NCI-H2107 (cell line): ENCODE measurements at regions not wholly inside any gene's neighbourhood (a gene's known extent, or its start where the extent isn't known, plus 50 kb on each side); places are given as distances from the start of the nearest gene placed in this dataset.
"Not testable (repeated sequence)": the region's sequence is repeated elsewhere in the genome, so short reads cannot be mapped to it uniquely, and the experiment has no call there.

Experiments
- DNase-seq: peaks from one replicate; lab custom pipeline; 2025; lab: John Stamatoyannopoulos, UW

GRCh38 chr9:103237571-103238109 is 242.5 kb downstream of the CYLC2 start:
- DNase-seq = not testable (repeated sequence)

DNA sequence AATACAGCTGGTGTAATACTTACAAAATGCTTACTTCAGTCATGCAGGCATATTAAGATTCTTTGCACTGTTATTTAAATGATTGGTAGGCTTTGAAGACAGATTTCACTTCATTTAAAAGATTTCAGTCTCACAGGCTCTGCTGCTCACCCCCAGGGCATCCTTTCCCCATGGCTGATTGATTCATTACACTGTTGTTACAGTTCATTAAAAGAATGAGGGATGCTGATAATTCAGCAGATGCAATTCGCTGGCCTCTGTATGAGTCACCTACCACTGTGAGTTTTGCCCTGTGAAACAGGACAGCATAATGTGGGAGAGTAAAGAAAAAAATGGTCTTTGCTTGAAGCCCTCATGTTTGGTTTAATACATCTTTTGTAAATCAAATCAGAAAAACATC is 246.9 kb downstream of the CYLC2 start:
- DNase-seq = no peak

DNA sequence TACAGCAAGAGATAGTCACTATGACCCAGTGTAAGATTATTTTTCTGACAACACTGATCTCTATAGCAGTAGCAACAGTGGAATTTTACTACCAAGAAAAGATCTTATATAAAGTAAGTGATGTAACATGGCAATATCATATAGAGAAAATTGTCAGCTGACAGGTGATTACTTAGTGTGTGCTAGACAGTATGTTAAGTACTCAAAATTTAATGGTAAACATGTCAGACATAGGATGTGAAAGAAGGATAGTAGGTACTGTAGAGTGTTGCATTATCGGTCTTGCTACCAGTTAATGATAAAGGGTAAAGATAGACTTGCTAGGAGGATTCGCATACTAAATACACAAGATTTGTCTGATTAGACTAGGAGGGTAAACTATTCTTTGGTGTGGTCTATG is 247.4 kb downstream of the CYLC2 start:
- DNase-seq = no peak

DNA sequence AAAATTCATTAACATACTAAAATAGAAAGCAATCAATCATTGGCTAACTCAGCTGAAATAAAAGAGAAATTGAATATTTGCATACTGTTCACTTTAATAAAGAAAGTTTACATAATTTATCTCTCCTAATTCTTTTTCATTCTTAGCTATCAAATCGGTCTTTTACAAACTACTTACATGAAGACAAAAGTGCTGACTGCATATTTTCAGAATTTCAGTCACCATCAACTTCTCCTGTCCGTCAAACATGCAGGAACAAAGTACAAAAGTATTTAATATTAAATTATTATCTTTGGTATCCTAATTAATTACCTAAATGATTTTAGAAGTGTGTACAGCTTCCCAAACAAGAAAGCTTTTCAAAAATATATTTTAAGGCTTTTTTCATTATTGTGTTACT is 248.4 kb downstream of the CYLC2 start:
- DNase-seq = no peak

GRCh38 chr9:103245369-103245768 is 250.2 kb downstream of the CYLC2 start:
- DNase-seq = peak; percentile 56

DNA sequence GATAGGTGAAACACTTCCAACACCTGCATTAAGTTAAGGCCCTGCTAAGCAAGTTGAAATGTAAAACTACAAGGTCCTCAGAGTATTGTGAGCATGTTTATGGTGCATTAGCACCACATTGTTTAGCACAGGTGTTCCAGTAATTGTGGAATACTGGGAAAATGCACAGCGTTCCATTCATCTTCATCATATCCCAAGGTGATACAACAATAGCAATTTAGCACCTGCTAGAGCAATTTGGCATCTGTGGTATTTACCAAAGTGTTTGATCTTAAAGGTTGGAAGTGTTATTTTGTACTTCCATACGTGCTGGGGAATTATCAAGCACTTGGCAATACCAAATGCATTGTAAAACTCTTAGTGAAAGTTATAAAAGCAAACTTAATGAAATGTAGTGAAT is 266.8 kb downstream of the CYLC2 start:
- DNase-seq = peak; percentile 25

- no peak for DNase-seq
Measured at GRCh38 chr9:103266064-103266463, 270.9 kb downstream of the CYLC2 start.

DNA sequence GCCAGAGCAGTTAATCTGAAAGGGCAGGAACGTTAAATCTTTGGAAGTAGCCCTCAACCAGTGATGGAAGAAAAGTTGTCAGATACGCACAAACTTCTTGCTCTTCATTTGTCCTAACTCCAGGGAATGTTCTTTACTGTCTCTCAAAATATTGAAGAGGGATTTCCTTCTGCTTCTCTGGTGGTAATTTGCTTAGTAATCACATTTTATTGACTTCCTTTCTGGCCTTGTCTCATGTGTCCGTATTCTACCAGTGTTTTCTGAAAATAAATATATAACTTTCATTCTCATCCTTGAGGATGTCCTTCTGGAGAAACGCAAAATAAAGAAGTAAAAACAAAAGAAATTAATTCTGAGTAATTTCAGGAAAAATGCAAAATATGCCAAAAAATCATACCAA is 282.1 kb downstream of the CYLC2 start:
- no peak for DNase-seq

DNA sequence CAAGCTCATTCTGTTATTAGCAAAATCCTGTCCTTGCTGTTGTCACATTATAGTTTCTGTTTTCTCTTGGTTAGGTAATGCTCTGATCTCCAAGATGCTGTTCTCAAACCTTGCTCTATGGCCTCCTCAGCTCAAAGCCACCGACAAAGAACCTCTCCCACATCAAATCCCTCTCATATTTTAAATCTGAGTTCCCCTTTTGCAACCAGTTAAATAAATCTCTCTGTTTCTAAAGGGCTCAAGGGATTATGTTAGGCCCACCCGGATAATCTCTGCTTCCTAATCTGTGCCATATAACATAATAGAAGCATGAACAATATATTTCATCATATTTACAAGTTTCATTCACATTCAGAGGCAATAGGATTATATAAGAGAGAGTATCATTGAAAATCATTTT is 286.0 kb downstream of the CYLC2 start:
- no peak for DNase-seq

GRCh38 chr9:103287361-103287760 is 292.2 kb downstream of the CYLC2 start:
- DNase-seq = no peak

DNA sequence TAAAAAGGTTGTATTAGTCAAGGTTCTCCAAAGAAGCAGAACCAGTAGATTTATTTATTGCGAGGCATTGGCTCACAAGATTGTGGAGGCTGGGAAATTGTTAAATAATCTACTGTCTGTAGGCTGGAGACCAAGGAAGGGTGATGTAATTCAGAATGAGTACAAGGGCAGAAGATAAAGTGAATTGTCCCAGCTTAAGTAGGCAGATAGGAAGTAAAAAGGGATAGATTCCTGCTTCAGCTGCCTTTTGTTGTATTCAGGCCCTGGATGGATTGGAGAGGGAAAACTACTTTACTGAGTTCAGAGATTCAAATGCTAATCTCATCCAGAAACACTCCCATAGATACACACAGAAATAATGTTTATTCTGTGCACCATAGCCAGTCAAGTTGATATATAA is 301.1 kb downstream of the CYLC2 start:
- DNase-seq = no peak

DNA sequence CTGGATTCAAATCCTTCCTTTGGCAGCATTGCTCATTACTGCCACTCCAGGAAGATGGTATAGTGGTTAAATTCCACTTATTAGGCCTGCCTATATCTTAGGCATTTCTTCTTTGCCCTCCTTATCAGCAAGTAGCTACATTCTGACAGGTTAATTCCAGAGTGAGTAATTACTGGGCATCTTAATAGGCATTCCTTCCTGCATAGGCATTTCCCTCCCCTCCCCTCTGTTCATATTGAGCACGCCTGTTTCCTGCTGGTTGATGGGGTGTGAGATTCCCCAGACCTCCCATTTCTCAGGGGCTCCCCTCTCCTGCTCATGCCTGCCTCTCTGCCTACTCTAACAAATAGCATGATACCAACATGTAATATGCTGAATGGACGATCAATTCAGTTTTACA is 305.9 kb downstream of the CYLC2 start:
- no peak for DNase-seq

GRCh38 chr9:103304797-103305196 is 309.7 kb downstream of the CYLC2 start:
- DNase-seq = no peak

DNA sequence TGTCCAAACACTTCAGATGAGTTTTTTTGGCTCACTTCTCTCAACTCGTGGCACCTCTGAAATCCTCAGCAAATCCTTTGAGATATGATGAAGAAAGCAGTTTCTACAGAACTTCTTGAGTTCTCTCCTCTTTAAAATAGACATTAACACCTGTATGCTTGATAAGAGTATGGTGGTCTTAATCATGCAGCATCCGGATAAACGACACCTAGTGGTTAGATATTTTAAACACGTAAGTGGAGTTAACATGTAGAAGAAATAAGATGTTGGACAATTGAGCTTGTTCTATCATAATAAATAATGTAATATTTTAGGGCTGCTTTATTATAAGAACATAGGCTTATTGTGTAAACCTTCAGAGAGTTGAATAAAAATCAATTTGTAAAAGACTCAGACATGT is 324.8 kb downstream of the CYLC2 start:
- no peak for DNase-seq

- DNase-seq = no peak
Measured at GRCh38 chr9:103323699-103324098, 328.6 kb downstream of the CYLC2 start.

DNA sequence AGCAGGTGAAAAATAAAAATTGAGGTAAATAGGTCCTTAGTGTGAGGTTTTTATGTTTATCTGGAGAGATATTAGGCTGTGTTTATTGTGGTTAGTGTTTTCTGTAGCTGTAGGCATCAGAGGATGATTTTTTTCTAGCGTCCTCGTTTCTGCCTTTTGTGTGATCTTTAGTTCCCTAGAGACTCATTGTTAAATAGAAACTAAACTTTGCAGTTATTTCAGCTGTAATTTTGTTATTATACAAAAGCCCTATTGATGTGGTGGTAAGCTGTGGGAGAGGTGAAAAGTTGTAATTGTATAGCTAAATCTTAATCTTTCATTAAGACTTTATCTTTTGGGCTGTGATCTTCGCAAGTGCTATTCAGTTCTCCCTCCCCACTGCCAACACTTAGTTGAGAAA is 340.3 kb downstream of the CYLC2 start:
- DNase-seq = no peak

- DNase-seq = no peak
Measured at GRCh38 chr9:103355000-103355399, 359.9 kb downstream of the CYLC2 start.

- not testable (repeated sequence) for DNase-seq
Measured at GRCh38 chr9:103357980-103358379, 362.8 kb downstream of the CYLC2 start.

DNA sequence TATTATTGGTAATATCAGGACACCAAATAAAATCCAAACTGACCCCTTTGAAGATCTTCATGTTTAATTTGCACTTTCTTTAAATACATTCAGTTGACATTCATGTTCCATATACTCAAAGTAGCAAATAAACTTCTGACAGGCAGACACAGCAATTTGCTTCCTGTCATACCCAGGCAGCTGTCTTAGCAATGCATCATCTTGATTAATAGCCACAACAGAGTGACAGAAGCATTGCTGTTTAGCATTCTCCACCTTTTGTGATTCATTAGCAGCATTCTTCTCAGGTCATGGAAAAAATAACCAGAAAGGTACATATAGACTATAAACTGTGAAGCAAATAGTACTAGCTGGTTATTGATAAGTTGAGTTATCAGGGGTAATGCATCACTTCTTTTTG is 366.8 kb downstream of the CYLC2 start:
- no peak for DNase-seq

DNA sequence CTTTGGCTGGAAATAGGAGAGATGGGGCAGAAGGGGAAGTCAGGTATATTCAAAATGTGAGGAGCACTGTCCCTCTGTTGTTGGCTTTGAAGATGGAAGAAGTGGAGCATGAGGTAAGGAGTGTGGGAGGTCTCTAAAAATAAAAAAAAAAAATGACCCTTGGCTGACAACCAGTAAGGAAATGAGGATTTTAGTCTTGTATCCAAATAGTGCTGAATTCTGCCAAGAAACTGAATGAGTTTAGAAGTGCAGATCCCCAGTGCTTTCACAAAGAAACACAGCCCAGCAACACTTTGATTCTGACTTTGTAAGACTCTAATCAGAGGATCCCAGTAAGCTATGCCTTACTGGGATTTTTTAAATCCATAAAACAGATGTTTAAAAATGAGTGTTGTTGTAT is 367.9 kb downstream of the CYLC2 start:
- no peak for DNase-seq

DNA sequence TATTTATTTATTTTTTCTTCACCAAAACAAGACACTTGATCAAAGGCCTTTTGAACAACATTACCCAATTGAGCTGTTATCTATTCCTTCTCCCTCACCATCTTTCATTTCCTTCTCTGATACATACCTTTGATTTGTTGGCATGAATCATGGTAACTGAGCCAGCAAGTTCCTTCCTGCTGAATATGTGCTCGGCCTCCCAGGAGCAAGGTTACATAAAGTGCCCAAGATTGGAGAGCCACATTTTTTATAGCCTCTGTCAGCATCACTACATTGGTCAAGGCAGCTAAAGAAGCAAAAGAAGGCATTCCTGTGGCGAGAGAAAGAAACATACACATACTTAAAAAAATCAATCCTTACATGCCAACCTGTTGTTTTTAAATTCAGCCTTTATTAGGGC is 369.6 kb downstream of the CYLC2 start:
- DNase-seq = no peak

- DNase-seq = no peak
Measured at GRCh38 chr9:103371152-103371551, 376.0 kb downstream of the CYLC2 start.

DNA sequence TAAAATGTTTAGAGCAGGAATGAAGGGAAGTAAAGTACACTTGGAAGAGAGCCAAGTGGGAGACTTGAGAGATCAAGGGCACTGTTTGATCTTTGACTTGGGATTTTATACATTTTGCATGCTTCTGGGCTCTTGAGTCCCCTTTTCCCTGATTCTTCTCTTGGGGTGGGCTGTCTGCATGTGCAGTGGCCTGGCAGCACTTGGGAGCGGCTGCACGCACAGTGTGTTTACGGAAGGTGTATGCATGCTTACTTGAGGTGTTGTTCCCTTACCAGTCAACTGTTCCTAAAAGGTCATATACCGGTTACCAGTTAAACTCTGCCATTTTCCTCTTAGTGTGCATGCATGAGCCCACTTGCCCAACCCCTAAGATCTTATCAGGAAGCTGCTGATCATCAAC is 377.7 kb downstream of the CYLC2 start:
- no peak for DNase-seq

DNA sequence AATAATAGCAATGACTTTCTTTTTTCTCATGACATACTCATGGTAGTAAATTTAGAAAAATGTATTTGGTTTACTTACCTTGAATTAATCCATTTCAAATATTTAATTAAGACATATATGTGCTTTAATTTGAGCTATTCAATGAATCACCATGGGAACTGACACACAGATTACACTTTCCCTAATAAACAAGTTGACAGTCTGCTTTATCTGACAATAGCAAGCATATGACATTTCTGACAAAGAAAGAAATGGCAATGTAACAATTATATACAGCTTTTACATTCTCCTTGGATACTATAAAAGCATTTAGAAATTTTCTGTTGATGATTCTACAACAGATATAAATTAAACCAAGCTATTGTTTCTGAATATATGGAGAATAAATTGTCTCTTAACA is 382.5 kb downstream of the CYLC2 start:
- no peak for DNase-seq
